SK-N-SH (cell line): ENCODE measurements at regions not wholly inside any gene's neighbourhood (a gene's known extent, or its start where the extent isn't known, plus 50 kb on each side); places are given as distances from the start of the nearest gene placed in this dataset.

Source experiments
- POLR2AphosphoS5 ChIP-seq: IDR thresholded peaks from 2 replicates; pipeline ENCODE4 v1.6.1; 2012; ENCODE audit warnings: low read depth, low read length
- USF2 ChIP-seq: fragments of 150-350 bp; IDR thresholded peaks from 2 replicates; pipeline ENCODE4 v1.6.1; 2017; ENCODE audit warnings: antibody characterized with exemption, low read length, low read depth, borderline replicate concordance

- TF ChIP-seq USF2 (no peak), POLR2AphosphoS5 (no peak)
Measured at GRCh38 chr9:82761027-82761426, 301.9 kb downstream of the RASEF start.
